ENCODE measurements at regions not wholly inside any gene's neighbourhood (a gene's known extent, or its start where the extent isn't known, plus 50 kb on each side); places are given as distances from the start of the nearest gene placed in this dataset.
A peak's percentile ranks its signal among the peaks of the same experiment; 100 is the strongest.

GRCh38 chr13:39858794-39859193 is 203.3 kb downstream of the COG6 start:
- DNase-seq (ENCODE audit: low spot score) = no peak

DNA sequence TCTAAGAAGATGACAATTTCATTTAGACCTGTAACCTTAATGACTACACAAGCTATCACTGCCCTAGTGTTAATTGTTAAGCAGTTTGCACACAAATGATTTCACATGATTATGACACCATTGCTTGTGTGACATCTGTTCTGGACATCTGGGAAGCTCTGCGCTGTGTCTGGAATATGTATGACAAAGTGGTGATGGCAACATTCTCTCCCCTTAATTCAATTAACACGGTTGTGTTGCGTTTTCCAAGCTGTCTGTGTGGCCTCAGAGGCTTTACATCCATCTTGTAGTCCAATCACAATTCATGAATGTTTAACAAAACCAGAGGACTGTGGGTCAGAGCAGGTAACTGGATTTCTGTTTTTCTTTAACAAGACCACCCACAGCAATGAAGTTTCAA is 204.4 kb downstream of the COG6 start:
- DNase-seq (ENCODE audit: low spot score) = no peak

GRCh38 chr13:39862900-39863299 is 207.4 kb downstream of the COG6 start:
- DNase-seq (ENCODE audit: low spot score) = no peak

- DNase-seq (ENCODE audit: low spot score) = no peak
Observed at GRCh38 chr13:39864221-39864620, 208.8 kb downstream of the COG6 start.

- DNase-seq (ENCODE audit: low spot score) = no peak
Observed at GRCh38 chr13:39866722-39867121, 211.3 kb downstream of the COG6 start.

GRCh38 chr13:39867807-39868206 is 212.3 kb downstream of the COG6 start:
- no peak for DNase-seq (ENCODE audit: low spot score)

DNA sequence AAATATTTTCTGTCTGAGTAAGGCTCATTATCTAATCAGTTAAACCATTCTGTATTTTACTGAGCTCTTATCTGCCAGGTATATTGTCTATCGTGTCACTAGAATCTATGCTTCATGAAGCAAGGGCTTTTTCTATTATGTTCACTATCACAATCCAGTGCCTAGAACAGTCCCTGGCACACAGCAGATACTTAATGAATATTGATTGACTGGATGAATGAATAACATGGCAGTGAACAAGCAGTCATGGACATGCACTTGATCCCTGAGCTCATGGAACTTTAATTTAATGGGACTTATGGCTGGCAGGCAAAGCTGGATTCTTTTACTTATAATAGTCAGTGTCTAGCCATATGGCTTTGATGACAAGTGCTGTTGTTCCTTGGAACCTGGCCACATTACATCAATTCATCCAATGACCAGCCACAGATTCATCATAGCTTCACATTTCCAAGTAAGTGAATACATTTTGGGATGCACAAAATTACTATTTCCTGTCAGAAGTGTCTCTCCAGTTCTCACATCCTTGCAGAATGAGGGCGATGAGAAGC is 214.8 kb downstream of the COG6 start:
- no peak for DNase-seq (ENCODE audit: low spot score)

DNA sequence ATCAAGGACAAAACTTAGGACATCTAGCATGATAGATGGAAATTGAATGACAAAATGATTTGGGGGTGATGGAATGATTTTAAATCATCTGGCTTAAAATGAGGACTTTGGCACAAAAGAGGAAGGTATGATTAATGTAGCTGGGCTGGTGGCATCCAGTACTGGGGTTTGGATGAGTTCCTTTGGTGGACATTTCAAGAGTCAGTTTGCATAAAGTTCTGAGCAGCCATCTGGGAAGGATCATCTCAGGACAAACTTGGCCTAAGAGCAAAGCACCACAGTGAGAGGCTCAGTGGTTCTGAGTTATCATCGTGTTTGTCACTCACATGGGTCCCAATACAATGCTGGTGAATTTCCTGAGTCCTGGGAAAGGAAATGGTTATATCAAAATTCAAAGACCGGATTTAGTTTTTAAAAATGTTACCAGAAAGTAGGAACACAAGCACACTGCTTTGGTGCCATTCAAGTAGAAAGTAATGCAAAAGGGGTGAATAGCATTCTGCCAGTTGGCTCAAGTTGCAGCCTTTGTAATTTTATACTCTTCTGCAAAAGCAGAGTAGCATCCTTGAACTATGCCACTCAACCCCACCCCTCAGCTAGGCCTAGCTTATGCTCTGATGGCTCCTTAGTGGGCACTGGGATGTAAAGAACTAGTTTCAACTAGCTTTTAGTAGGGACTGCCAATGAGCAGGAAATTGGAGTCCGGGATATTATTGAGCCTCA is 219.0 kb downstream of the COG6 start:
- peak; percentile 20 for DNase-seq (ENCODE audit: low spot score)

GRCh38 chr13:39875111-39875987 is 219.9 kb downstream of the COG6 start:
- peak; percentile 7 for DNase-seq (ENCODE audit: low spot score)

DNA sequence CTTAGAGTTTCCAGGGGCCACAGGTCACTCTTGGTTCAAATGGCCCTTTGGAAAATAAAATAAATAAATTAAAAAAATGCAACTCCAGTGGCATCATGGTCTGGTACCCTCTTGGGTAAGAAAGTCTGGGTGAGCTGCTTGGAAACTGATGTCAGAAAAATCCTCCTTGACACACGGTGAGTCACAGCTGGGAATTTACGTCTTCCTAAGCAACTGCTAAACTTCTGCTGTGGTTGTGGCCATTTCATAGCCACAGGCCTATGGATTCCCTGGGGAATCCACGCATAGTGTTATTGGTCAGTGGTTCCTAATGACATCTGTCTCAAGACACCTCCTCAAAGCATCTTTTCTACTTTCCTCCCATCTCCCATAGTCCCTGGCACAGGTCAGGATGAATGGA is 220.8 kb downstream of the COG6 start:
- DNase-seq (ENCODE audit: low spot score) = peak; percentile 66

DNA sequence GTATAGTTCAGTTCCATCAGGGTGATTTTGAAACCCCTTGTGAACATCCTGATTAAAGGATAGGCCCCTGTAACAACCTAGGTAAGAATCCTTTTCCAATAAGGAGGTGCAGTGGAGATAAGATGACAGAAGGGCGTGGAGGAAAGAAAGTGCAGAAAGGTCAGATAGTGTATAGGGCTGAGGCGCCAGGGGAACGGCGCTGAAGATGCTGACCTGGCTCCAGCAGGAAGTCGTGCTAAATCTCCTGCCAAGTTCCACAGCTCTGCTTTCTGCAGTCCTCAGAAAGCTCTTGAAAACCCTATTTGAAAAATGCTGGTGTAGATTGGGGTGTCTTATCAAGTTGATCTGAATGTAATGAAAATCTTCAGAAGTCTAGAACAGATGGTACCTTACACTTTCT is 221.7 kb downstream of the COG6 start:
- no peak for DNase-seq (ENCODE audit: low spot score)

GRCh38 chr13:39879286-39880035 is 224.0 kb downstream of the COG6 start:
- no peak for DNase-seq (ENCODE audit: low spot score)

GRCh38 chr13:39881383-39881782 is 225.9 kb downstream of the COG6 start:
- no peak for DNase-seq (ENCODE audit: low spot score)

GRCh38 chr13:39881887-39882286 is 226.4 kb downstream of the COG6 start:
- DNase-seq (ENCODE audit: low spot score) = peak; percentile 10

DNA sequence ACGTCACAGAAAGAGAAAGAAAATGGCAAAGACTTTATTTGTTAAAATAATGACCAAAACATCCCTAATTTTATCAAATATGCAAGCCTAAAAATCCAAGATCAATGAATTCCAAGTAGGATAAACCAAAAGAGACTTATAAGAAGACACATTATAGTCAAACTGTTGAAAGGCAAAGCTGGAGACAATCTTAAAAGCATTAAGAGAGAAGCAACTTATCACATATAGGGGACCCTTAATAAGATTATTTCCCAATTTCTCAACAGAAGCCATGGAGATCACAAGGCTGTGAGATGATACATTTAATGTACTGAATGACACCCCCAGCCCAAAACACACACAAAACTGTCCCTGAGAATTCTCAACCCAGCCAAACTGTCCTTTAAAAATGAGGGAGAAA is 228.7 kb downstream of the COG6 start:
- DNase-seq (ENCODE audit: low spot score) = no peak

- no peak for DNase-seq (ENCODE audit: low spot score)
Observed at GRCh38 chr13:39886336-39886735, 230.9 kb downstream of the COG6 start.

GRCh38 chr13:39887387-39887786 is 231.9 kb downstream of the COG6 start:
- peak; percentile 14 for DNase-seq (ENCODE audit: low spot score)

GRCh38 chr13:39888865-39889810 is 233.7 kb downstream of the COG6 start:
- peak; percentile 18 for DNase-seq (ENCODE audit: low spot score)

- DNase-seq (ENCODE audit: low spot score) = no peak
Observed at GRCh38 chr13:39890537-39890936, 235.1 kb downstream of the COG6 start.

- DNase-seq (ENCODE audit: low spot score) = peak; percentile 35
Observed at GRCh38 chr13:39892721-39893685, 237.5 kb downstream of the COG6 start.

Measured in GM03348 (cell line).